ENCODE measurements at regions not wholly inside any gene's neighbourhood (a gene's known extent, or its start where the extent isn't known, plus 50 kb on each side); places are given as distances from the start of the nearest gene placed in this dataset.

- no peaks in the 10 kb centered on the region for H3K36me3 ChIP-seq
- H3K27me3 ChIP-seq: no peaks in the 10 kb centered on the region
- no peak overlapping the region for H3K4me3 ChIP-seq
- TF ChIP-seq EP300 (IDR thresholded peaks at IDR 0.05) (no peak), POLR2A (IDR thresholded peaks at IDR 0.05) (no peak), CTCF (IDR thresholded peaks at IDR 0.05) (no peak), POLR2AphosphoS5 (IDR thresholded peaks at IDR 0.05) (no peak)
- DNase-seq: no peak
- H3K27ac ChIP-seq: no peak overlapping the region
- no peaks in the 10 kb centered on the region for H3K4me1 ChIP-seq
- intact Hi-C loops (cut with DNase I): no loop called here
- WGBS, 2 donors: 19 to 67% methylated on average over 4 of the region's 4 CpGs
- no peaks in the 10 kb centered on the region for H3K9me3 ChIP-seq
Measured at GRCh38 chrX:8030361-8030760, 103.1 kb upstream of the PNPLA4 start.

GRCh38 chrX:8027827-8028226 is 100.6 kb upstream of the PNPLA4 start:
- TF ChIP-seq POLR2A (IDR thresholded peaks at IDR 0.05): no peak
- no peak for TF ChIP-seq EP300 (IDR thresholded peaks at IDR 0.05)
- no peak for TF ChIP-seq POLR2AphosphoS5 (IDR thresholded peaks at IDR 0.05)
- TF ChIP-seq CTCF (IDR thresholded peaks at IDR 0.05): no peak
- Histone ChIP-seq H3K9me3 (no peaks in the 10 kb centered on the region), H3K27me3 (no peaks in the 10 kb centered on the region), H3K27ac (no peak overlapping the region), H3K4me3 (no peak overlapping the region), H3K4me1 (no peaks in the 10 kb centered on the region), H3K36me3 (no peaks in the 10 kb centered on the region)
- 69 to 74% methylated on average over 1 of the region's 1 CpG for WGBS, 2 donors
- intact Hi-C loops (cut with DNase I): no loop called here
- DNase-seq: no peak

- Histone ChIP-seq H3K27ac (no peak overlapping the region), H3K9me3 (no peaks in the 10 kb centered on the region), H3K4me3 (no peak overlapping the region), H3K4me1 (no peaks in the 10 kb centered on the region), H3K27me3 (no peaks in the 10 kb centered on the region), H3K36me3 (no peaks in the 10 kb centered on the region)
- intact Hi-C loops (cut with DNase I): no loop called here
- TF ChIP-seq POLR2AphosphoS5 (IDR thresholded peaks at IDR 0.05) (no peak), EP300 (IDR thresholded peaks at IDR 0.05) (no peak), CTCF (IDR thresholded peaks at IDR 0.05) (no peak), POLR2A (IDR thresholded peaks at IDR 0.05) (no peak)
- no peak for DNase-seq
Measured at GRCh38 chrX:8025705-8026104, 98.5 kb upstream of the PNPLA4 start.

GRCh38 chrX:8018934-8019333 is 91.7 kb upstream of the PNPLA4 start:
- H3K4me3 ChIP-seq: no peak overlapping the region
- 63 to 86% methylated on average over 5 of the region's 5 CpGs for WGBS, 2 donors
- no peaks in the 10 kb centered on the region for H3K27me3 ChIP-seq
- TF ChIP-seq EP300 (IDR thresholded peaks at IDR 0.05): no peak
- no peak for TF ChIP-seq POLR2AphosphoS5 (IDR thresholded peaks at IDR 0.05)
- TF ChIP-seq CTCF (IDR thresholded peaks at IDR 0.05): no peak
- TF ChIP-seq POLR2A (IDR thresholded peaks at IDR 0.05): no peak
- H3K27ac ChIP-seq: no peak overlapping the region
- no peaks in the 10 kb centered on the region for H3K36me3 ChIP-seq
- intact Hi-C loops (cut with DNase I): no loop called here
- no peaks in the 10 kb centered on the region for H3K4me1 ChIP-seq
- no peaks in the 10 kb centered on the region for H3K9me3 ChIP-seq
- DNase-seq: no peak

GRCh38 chrX:8010105-8010504 is 82.9 kb upstream of the PNPLA4 start:
- WGBS, 2 donors: 82 to 93% methylated on average over 4 of the region's 4 CpGs
- H3K27ac ChIP-seq: no peak overlapping the region
- H3K9me3 ChIP-seq: no peaks in the 10 kb centered on the region
- no peak for DNase-seq
- no peak overlapping the region for H3K4me3 ChIP-seq
- no peaks in the 10 kb centered on the region for H3K4me1 ChIP-seq
- no peak for TF ChIP-seq EP300 (IDR thresholded peaks at IDR 0.05)
- TF ChIP-seq POLR2A (IDR thresholded peaks at IDR 0.05): no peak
- TF ChIP-seq POLR2AphosphoS5 (IDR thresholded peaks at IDR 0.05): no peak
- TF ChIP-seq CTCF (IDR thresholded peaks at IDR 0.05): no peak
- intact Hi-C loops (cut with DNase I): no loop called here
- H3K27me3 ChIP-seq: no peaks in the 10 kb centered on the region
- H3K36me3 ChIP-seq: no peaks in the 10 kb centered on the region
